BE2C (cell line): ENCODE measurements at regions not wholly inside any gene's neighbourhood (a gene's known extent, or its start where the extent isn't known, plus 50 kb on each side); places are given as distances from the start of the nearest gene placed in this dataset.

Source experiments
- DNase-seq: peaks from one replicate; pipeline ENCODE4 v3.0.0-alpha.2; 2020
- H3K27me3 ChIP-seq: fragments of 250-450 bp; sonication (Bioruptor Pico); 2 replicates; pipeline ENCODE4 v1.5.1; 2020; ENCODE audit warnings: mild to moderate bottlenecking
- H3K36me3 ChIP-seq: fragments of 250-450 bp; sonication (Bioruptor Pico); 2 replicates; pipeline ENCODE4 v1.5.1; 2020; ENCODE audit warnings: mild to moderate bottlenecking
- H3K4me1 ChIP-seq: fragments of 250-450 bp; sonication (Bioruptor Pico); 2 replicates; pipeline ENCODE4 v1.5.1; 2020
- H3K4me3 ChIP-seq: 2 replicates; pipeline ENCODE4 v1.5.1; 2011; ENCODE audit warnings: low read depth, low read length
- H3K9me3 ChIP-seq: fragments of 250-450 bp; sonication (Bioruptor Pico); 2 replicates; pipeline ENCODE4 v1.5.1; 2020
- TF ChIP-seq, protein P1 (sequence below): IDR thresholded peaks from 2 replicates; pipeline ENCODE4 v1.5.1; 2012; ENCODE audit warnings: mild to moderate bottlenecking, low read depth, low read length

DNA sequence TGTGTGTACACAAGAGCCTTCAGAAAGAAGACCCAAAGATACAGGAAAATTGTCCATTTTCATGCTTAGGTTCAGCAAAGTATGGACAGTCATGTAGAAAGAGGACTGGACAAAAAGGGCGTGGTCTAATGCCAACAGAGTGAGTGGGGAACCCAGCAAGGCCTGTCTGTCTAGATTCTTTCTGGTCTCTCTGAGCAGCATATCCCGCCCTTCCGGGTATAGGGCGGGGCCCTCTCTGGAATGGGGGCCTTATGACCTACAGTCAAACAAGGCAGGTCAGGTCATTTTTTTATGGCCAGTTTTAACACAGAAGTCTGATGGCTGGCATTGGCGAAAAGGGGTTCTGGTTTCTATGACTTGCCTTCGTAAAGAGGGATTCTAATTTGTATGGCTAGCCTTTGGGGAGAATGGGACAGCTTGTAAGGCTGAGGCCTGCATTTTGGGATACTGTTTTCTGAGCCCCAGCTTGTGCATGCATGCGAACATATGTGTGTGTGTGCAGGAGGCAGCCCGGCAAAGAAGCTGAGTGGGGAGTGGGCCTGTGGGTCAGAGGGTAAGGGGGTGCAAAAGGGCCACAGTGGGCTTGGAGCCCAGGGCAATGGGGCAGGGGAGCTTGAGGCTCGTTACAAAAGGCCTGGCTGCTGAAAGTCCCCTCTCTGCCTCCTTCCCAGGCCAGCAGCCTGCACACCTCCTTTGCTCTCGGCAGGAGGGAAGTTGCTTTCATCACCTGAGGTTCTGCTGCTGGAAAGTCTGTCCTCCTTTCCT lies 130.5 kb upstream of the B3GAT1 start:
- H3K4me1 ChIP-seq: no peaks in the 10 kb centered on the region
- no peak overlapping the region for H3K4me3 ChIP-seq
- no peaks in the 10 kb centered on the region; the same call in 1 of the 2 replicates for H3K9me3 ChIP-seq
- DNase-seq: no peak
- no peaks in the 10 kb centered on the region for H3K36me3 ChIP-seq
- H3K27me3 ChIP-seq: peaks cover 21% of the 10 kb centered on the region
- TF ChIP-seq, protein P1, sequence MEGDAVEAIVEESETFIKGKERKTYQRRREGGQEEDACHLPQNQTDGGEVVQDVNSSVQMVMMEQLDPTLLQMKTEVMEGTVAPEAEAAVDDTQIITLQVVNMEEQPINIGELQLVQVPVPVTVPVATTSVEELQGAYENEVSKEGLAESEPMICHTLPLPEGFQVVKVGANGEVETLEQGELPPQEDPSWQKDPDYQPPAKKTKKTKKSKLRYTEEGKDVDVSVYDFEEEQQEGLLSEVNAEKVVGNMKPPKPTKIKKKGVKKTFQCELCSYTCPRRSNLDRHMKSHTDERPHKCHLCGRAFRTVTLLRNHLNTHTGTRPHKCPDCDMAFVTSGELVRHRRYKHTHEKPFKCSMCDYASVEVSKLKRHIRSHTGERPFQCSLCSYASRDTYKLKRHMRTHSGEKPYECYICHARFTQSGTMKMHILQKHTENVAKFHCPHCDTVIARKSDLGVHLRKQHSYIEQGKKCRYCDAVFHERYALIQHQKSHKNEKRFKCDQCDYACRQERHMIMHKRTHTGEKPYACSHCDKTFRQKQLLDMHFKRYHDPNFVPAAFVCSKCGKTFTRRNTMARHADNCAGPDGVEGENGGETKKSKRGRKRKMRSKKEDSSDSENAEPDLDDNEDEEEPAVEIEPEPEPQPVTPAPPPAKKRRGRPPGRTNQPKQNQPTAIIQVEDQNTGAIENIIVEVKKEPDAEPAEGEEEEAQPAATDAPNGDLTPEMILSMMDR: no peak

DNA sequence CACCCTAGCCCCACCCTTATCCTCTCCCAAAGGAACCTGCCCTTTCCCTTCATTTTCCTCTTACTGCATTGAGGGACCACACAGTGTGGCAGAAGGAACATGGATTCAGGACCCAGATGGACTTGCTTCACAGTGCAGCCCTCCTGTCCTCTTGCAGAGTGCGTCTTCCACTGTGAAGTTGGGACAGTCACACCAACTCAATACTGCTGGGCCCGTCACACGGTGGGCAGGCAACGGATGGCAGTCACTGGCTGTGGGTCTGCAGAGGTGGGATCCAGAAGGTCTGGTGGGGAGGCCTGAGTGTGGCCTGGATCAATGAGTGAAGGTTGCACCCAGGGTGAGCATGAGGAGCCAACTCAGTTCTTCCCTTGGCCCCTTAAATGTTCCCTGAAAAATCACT lies 129.9 kb upstream of the B3GAT1 start:
- Histone ChIP-seq H3K27me3 (peaks cover 21% of the 10 kb centered on the region), H3K4me3 (no peak overlapping the region), H3K4me1 (no peaks in the 10 kb centered on the region), H3K9me3 (no peaks in the 10 kb centered on the region; the same call in 1 of the 2 replicates), H3K36me3 (no peaks in the 10 kb centered on the region)
- DNase-seq: no peak
- TF ChIP-seq, protein P1: no peak

DNA sequence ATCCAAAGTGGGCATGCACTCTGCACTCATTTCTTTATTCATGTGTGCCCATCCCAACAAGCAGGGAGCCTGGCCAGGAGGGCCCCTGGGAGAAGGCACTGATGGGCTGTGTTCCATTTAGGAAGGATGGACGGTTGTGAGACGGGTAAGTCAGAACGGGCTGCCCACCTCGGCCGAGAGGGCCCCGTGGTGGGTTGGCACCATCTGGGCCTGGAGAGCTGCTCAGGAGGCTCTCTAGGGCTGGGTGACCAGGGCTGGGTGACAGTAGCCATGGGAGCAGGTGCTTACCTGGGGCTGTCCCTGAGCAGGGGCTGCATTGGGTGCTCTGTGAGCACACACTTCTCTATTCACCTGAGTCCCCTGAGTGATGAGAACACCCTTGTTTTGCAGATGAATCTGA lies 129.3 kb upstream of the B3GAT1 start:
- Histone ChIP-seq H3K9me3 (no peaks in the 10 kb centered on the region; the same call in 1 of the 2 replicates), H3K4me3 (no peak overlapping the region), H3K4me1 (no peaks in the 10 kb centered on the region), H3K36me3 (no peaks in the 10 kb centered on the region), H3K27me3 (peaks cover 22% of the 10 kb centered on the region)
- TF ChIP-seq, protein P1: no peak
- DNase-seq: no peak

DNA sequence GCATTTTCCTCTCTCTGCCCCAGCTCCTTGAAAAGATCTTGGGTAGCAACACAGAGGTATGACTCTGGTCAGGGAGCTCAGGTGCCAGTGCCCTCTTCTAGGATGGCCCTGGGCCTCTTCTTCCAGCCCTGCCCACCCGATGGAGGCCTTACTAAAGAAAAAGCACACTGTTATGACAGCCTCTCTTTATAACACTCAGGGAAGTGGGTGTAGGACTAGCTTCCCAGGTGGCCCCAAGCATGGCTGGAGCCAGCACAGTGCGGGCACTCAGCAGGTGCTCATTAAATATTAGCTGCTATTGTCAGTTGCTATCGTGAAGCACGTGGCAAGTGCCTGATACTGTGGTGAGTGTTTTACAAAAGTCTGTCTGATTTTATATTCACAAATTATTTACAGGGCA lies 127.2 kb upstream of the B3GAT1 start:
- H3K27me3 ChIP-seq: peaks cover 34% of the 10 kb centered on the region
- no peaks in the 10 kb centered on the region for H3K4me1 ChIP-seq
- no peaks in the 10 kb centered on the region for H3K36me3 ChIP-seq
- no peak overlapping the region for H3K4me3 ChIP-seq
- DNase-seq: no peak
- TF ChIP-seq, protein P1: no peak
- no peaks in the 10 kb centered on the region; the same call in 1 of the 2 replicates for H3K9me3 ChIP-seq

DNA sequence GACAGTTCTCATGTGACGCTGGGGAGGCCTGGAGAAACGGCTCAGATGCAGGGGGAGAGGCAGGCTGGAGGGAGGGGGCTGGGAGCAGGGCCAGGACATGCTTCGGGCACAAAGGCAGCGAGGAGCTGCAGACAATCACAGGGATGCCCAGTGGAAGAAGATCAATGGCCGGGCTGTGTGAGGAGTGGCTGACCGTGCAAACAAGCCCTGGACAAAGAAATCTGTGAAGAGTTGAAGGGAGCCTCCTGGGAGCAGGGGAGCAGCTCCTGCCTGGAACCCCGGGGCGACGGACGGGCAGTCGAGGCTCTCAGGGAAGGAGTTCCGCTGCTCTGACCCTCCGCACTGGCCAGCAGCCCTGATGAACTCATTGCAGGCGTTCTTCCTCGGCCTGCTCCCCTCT lies 126.7 kb upstream of the B3GAT1 start:
- Histone ChIP-seq H3K36me3 (no peaks in the 10 kb centered on the region), H3K4me3 (no peak overlapping the region), H3K27me3 (peaks cover 34% of the 10 kb centered on the region), H3K4me1 (no peaks in the 10 kb centered on the region), H3K9me3 (no peaks in the 10 kb centered on the region; the same call in 1 of the 2 replicates)
- TF ChIP-seq, protein P1: no peak
- DNase-seq: no peak

DNA sequence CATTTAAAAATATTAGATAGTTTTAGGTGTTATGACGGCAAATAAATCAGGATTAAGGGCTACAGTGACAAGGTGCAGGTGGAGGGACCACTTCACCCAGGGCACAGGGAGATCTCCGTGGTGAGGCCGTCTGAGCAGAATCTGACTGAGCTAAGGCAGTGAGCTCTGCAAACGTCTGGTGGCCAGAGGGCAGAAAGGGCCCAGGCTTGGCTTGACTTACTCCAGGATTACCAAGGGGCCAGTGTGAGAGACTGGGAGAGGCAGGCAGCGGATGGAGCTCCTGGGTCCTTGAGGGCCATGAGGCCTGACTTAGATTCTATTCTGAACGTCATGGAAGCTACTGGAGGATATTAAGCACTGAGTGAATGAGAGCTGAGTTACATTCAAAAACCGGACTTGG lies 125.9 kb upstream of the B3GAT1 start:
- TF ChIP-seq, protein P1: no peak
- H3K4me3 ChIP-seq: no peak overlapping the region
- no peaks in the 10 kb centered on the region for H3K36me3 ChIP-seq
- no peaks in the 10 kb centered on the region for H3K4me1 ChIP-seq
- H3K27me3 ChIP-seq: peaks cover 34% of the 10 kb centered on the region
- no peak for DNase-seq
- no peaks in the 10 kb centered on the region; the same call in 1 of the 2 replicates for H3K9me3 ChIP-seq
